Loucy (cell line): ENCODE measurements at regions not wholly inside any gene's neighbourhood (a gene's known extent, or its start where the extent isn't known, plus 50 kb on each side); places are given as distances from the start of the nearest gene placed in this dataset.

Experiments used
- H2AFZ ChIP-seq: fragments of 200-600 bp; sonication (generic); 2 replicates; pipeline ENCODE4 v1.6.0; 2016; ENCODE audit warnings: antibody characterized with exemption, mild to moderate bottlenecking, low read length, moderate library complexity
- H3F3A ChIP-seq: fragments of 200-600 bp; 2 replicates; pipeline ENCODE4 v1.6.0; 2016; ENCODE audit warnings: antibody characterized with exemption, low read depth, mild to moderate bottlenecking
- H3K27me3 ChIP-seq: fragments of 200-600 bp; sonication (generic); 2 replicates; pipeline ENCODE4 v1.6.1; 2014; ENCODE audit warnings: low read length, mild to moderate bottlenecking; ENCODE audit not compliant: insufficient read depth, poor library complexity, severe bottlenecking
- H3K36me3 ChIP-seq: fragments of 200-600 bp; sonication (generic); 2 replicates; pipeline ENCODE4 v1.6.1; 2016; ENCODE audit warnings: low read length; ENCODE audit not compliant: insufficient read depth
- H3K4me1 ChIP-seq: fragments of 200-600 bp; sonication (generic); 2 replicates; pipeline ENCODE4 v1.5.1; 2014; ENCODE audit warnings: low read length, mild to moderate bottlenecking; ENCODE audit not compliant: insufficient read depth, poor library complexity, severe bottlenecking
- H3K4me2 ChIP-seq: fragments of 200-600 bp; sonication (generic); 2 replicates; pipeline ENCODE4 v1.6.0; 2014; ENCODE audit warnings: antibody characterized with exemption, low read length, low read depth, mild to moderate bottlenecking; ENCODE audit not compliant: poor library complexity, severe bottlenecking
- H3K4me3 ChIP-seq: fragments of 200-600 bp; sonication (generic); 2 replicates; pipeline ENCODE4 v1.5.1; 2014; ENCODE audit warnings: low read length, mild to moderate bottlenecking, mixed read lengths; ENCODE audit not compliant: poor library complexity, severe bottlenecking
- H3K79me2 ChIP-seq: fragments of 200-600 bp; sonication (generic); 2 replicates; pipeline ENCODE4 v1.6.1; 2014; ENCODE audit warnings: low read length; ENCODE audit not compliant: insufficient read depth
- H3K9ac ChIP-seq: fragments of 200-600 bp; sonication (generic); 2 replicates; pipeline ENCODE4 v1.6.0; 2014; ENCODE audit warnings: mild to moderate bottlenecking, low read depth, low read length, moderate library complexity; ENCODE audit not compliant: poor library complexity, severe bottlenecking
- H3K9me2 ChIP-seq: fragments of 200-600 bp; sonication (generic); replicated peaks from 2 replicates; pipeline ENCODE4 v1.6.1; 2016; ENCODE audit warnings: low read depth, low read length, mixed read lengths
- H3K9me3 ChIP-seq: fragments of 200-600 bp; sonication (generic); 2 replicates; pipeline ENCODE4 v1.6.1; 2014; ENCODE audit warnings: mild to moderate bottlenecking, antibody characterized with exemption, low read length, low read depth; ENCODE audit not compliant: insufficient read depth
- H4K20me1 ChIP-seq: fragments of 200-600 bp; sonication (generic); 2 replicates; pipeline ENCODE4 v1.6.0; 2014; ENCODE audit warnings: antibody characterized with exemption, low read length, mild to moderate bottlenecking; ENCODE audit not compliant: insufficient read depth, poor library complexity, severe bottlenecking
- EZH2phosphoT487 ChIP-seq: fragments of 200-600 bp; IDR thresholded peaks from 2 replicates; pipeline ENCODE4 v1.6.1; 2018; ENCODE audit warnings: antibody characterized with exemption, mild to moderate bottlenecking, moderate library complexity, borderline replicate concordance
- TF ChIP-seq, protein P1 (sequence below): fragments of 200-600 bp; sonication (generic); conservative IDR thresholded peaks from 2 replicates; pipeline ENCODE4 v1.5.1; 2014; ENCODE audit warnings: mild to moderate bottlenecking, antibody characterized with exemption, low read length

DNA sequence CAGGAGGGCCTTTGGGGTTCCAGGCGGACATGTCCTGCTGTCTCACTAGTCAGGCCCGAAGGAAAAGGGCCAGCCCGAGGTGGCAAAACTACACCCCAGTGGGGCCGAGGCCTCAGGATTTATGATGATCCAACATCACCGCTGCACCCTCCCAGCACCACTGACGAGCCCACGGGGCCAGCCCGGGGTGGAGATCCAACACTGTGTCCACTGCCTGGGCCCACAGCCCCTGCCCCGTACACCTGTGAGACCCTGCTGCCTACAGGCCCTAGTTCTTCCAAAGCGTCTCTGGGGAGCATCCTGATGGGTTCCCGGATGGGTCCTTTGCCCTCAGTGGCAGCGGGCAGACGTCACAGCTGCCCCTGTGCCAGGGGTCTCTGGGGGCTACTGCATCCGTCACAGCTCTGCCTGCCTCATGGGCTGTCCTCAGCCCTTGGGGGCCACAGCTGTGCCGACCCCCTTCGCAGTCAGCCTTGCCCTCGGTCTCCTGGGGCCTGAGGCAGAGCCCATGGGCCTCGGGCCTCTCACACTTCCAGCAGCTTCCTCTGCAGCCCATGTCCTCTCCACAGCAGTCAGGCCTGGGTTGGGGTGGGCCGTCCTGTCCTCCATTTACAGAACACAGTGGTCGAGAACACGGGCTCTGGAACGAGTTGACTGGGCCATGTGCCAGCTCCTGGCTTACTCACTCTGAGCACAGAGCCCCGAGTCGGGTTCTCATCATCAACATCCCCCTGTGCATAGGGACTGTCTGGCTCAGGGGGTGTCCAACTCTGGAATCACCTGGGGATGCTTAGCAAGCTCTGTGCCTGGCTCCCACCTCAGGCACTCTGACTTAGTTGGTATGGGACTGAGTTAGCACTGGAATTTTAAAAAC is 64.9 kb downstream of the FOXL3 start:
- TF ChIP-seq EZH2phosphoT487 = no peak
- TF ChIP-seq, protein P1, sequence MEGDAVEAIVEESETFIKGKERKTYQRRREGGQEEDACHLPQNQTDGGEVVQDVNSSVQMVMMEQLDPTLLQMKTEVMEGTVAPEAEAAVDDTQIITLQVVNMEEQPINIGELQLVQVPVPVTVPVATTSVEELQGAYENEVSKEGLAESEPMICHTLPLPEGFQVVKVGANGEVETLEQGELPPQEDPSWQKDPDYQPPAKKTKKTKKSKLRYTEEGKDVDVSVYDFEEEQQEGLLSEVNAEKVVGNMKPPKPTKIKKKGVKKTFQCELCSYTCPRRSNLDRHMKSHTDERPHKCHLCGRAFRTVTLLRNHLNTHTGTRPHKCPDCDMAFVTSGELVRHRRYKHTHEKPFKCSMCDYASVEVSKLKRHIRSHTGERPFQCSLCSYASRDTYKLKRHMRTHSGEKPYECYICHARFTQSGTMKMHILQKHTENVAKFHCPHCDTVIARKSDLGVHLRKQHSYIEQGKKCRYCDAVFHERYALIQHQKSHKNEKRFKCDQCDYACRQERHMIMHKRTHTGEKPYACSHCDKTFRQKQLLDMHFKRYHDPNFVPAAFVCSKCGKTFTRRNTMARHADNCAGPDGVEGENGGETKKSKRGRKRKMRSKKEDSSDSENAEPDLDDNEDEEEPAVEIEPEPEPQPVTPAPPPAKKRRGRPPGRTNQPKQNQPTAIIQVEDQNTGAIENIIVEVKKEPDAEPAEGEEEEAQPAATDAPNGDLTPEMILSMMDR = no peak
- H3K4me1 ChIP-seq = no peaks in the 10 kb centered on the region

DNA sequence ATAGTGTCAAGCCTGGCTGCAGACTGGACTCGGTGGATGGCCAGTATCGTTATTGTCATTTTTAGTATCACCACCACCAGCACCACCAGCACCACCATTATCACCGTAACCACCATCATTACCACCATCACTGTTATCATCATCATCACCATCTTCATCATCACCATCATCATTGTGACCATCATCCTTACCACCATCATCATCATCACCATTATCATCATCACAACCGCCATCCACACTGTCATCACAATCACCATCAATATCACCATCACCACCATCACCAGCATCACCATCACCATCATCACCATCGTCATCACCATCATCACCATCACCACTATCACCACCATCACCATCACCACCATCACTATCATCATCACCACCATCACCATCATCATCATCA is 65.6 kb downstream of the FOXL3 start:
- no peak overlapping the region for H3K9ac ChIP-seq

More for the DNA sequence above, 64.9 kb downstream of the FOXL3 start:
- H2AFZ ChIP-seq = no peak overlapping the region
- H3K79me2 ChIP-seq = no peaks in the 10 kb centered on the region
- H3F3A ChIP-seq = no peaks in the 10 kb centered on the region
- H4K20me1 ChIP-seq = no peaks in the 10 kb centered on the region
- no peaks in the 10 kb centered on the region for H3K36me3 ChIP-seq
- no peak overlapping the region for H3K9ac ChIP-seq
- no peak overlapping the region for H3K4me2 ChIP-seq
- no peaks in the 10 kb centered on the region; the same call in 1 of the 2 replicates for H3K9me3 ChIP-seq
- no peak overlapping the region for H3K4me3 ChIP-seq
- no peaks in the 10 kb centered on the region for H3K9me2 ChIP-seq
- no peaks in the 10 kb centered on the region for H3K27me3 ChIP-seq

DNA sequence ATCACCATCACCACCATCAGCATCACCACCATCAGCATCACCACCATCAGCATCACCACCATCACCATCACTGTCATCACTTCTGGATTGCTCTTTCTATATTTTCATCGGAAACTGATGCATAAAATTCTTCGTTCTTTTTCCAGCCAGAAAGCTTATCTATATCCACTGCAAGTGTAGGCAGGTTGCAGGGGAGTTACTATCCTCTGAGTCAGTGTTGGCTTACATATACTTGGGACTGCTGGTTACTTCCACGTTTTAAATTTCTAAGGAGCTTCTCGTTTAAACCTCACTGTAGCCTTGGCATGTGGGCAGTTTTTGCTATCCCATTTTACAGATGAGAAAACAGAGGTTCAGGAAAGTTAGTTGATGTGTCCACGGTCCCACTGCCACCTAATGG is 66.1 kb downstream of the FOXL3 start:
- Histone ChIP-seq H3K36me3 (no peaks in the 10 kb centered on the region), H4K20me1 (no peaks in the 10 kb centered on the region), H3K9ac (no peak overlapping the region), H3K9me2 (no peaks in the 10 kb centered on the region), H3F3A (no peaks in the 10 kb centered on the region), H3K4me3 (no peak overlapping the region), H3K27me3 (no peaks in the 10 kb centered on the region), H2AFZ (no peak overlapping the region), H3K79me2 (no peaks in the 10 kb centered on the region), H3K4me2 (no peak overlapping the region), H3K9me3 (no peaks in the 10 kb centered on the region; the same call in 1 of the 2 replicates), H3K4me1 (peaks cover 2% of the 10 kb centered on the region)
- TF ChIP-seq EZH2phosphoT487 = no peak
- TF ChIP-seq, protein P1 = no peak

More for the DNA sequence above, 65.6 kb downstream of the FOXL3 start:
- Histone ChIP-seq H3K9me2 (no peaks in the 10 kb centered on the region), H3F3A (no peaks in the 10 kb centered on the region), H3K4me2 (no peak overlapping the region), H3K27me3 (no peaks in the 10 kb centered on the region), H3K4me1 (no peaks in the 10 kb centered on the region), H4K20me1 (no peaks in the 10 kb centered on the region), H3K36me3 (no peaks in the 10 kb centered on the region), H2AFZ (no peak overlapping the region), H3K4me3 (no peak overlapping the region), H3K79me2 (no peaks in the 10 kb centered on the region), H3K9me3 (no peaks in the 10 kb centered on the region; the same call in 1 of the 2 replicates)
- TF ChIP-seq, protein P1 = no peak
- TF ChIP-seq EZH2phosphoT487 = no peak
